MM.1S (cell line): ENCODE measurements at regions not wholly inside any gene's neighbourhood (a gene's known extent, or its start where the extent isn't known, plus 50 kb on each side); places are given as distances from the start of the nearest gene placed in this dataset.

Source experiments
- DNase-seq: peaks from one replicate; pipeline ENCODE4 v3.0.0-alpha.2; 2015
- H2AFZ ChIP-seq: fragments of 300-600 bp; sonication (generic); 2 replicates; pipeline ENCODE4 v1.6.0; 2016; ENCODE audit warnings: antibody characterized with exemption, low read length
- H3F3A ChIP-seq: fragments of 300-600 bp; sonication (generic); 2 replicates; pipeline ENCODE4 v1.6.1; 2016; ENCODE audit warnings: mild to moderate bottlenecking, antibody characterized with exemption, low read length, moderate library complexity, mixed read lengths; ENCODE audit not compliant: insufficient read depth
- H3K27ac ChIP-seq: fragments of 300-600 bp; sonication (generic); 2 replicates; pipeline ENCODE4 v1.5.1; 2016; ENCODE audit warnings: mild to moderate bottlenecking, low read length
- H3K27me3 ChIP-seq: fragments of 300-600 bp; sonication (generic); replicated peaks from 2 replicates; pipeline ENCODE4 v1.6.0; 2016; ENCODE audit warnings: low read length; ENCODE audit not compliant: insufficient read depth
- H3K36me3 ChIP-seq: fragments of 300-600 bp; sonication (generic); replicated peaks from 2 replicates; pipeline ENCODE4 v1.6.1; 2016; ENCODE audit warnings: mild to moderate bottlenecking, low read length, mixed read lengths; ENCODE audit not compliant: insufficient read depth
- H3K4me1 ChIP-seq: fragments of 300-600 bp; sonication (generic); 2 replicates; pipeline ENCODE4 v1.6.1; 2016; ENCODE audit warnings: low read length, mixed read lengths
- H3K4me2 ChIP-seq: fragments of 300-600 bp; sonication (generic); 2 replicates; pipeline ENCODE4 v1.6.0; 2016; ENCODE audit warnings: low read depth, low read length
- H3K4me3 ChIP-seq: fragments of 300-600 bp; sonication (generic); 2 replicates; pipeline ENCODE4 v1.5.1; 2016; ENCODE audit warnings: low read length, mixed read lengths
- H3K79me2 ChIP-seq: fragments of 300-600 bp; sonication (generic); 2 replicates; pipeline ENCODE4 v1.6.1; 2016; ENCODE audit warnings: mixed run types, low read length, mixed read lengths
- H3K9ac ChIP-seq: fragments of 300-600 bp; sonication (generic); 2 replicates; pipeline ENCODE4 v1.6.1; 2016; ENCODE audit warnings: low read length, mixed read lengths
- H3K9me2 ChIP-seq: fragments of 300-600 bp; sonication (generic); replicated peaks from 2 replicates; pipeline ENCODE4 v1.6.1; 2016; ENCODE audit warnings: mild to moderate bottlenecking, low read length, mixed read lengths; ENCODE audit not compliant: insufficient read depth
- H3K9me3 ChIP-seq: fragments of 300-600 bp; sonication (generic); replicated peaks from 2 replicates; pipeline ENCODE4 v1.6.1; 2016; ENCODE audit warnings: mild to moderate bottlenecking, low read length, mixed read lengths; ENCODE audit not compliant: insufficient read depth
- H4K20me1 ChIP-seq: fragments of 300-600 bp; sonication (generic); 2 replicates; pipeline ENCODE4 v1.6.1; 2016; ENCODE audit warnings: mild to moderate bottlenecking, low read length, moderate library complexity, mixed read lengths; ENCODE audit not compliant: insufficient read depth
- CTCF ChIP-seq: fragments of 300-600 bp; sonication (generic); IDR thresholded peaks from 2 replicates; pipeline ENCODE4 v1.5.1; 2016; ENCODE audit warnings: antibody characterized with exemption, low read length, mixed read lengths
- EZH2 ChIP-seq: fragments of 300-600 bp; sonication (generic); optimal IDR thresholded peaks from 2 replicates; pipeline ENCODE3; 2017; ENCODE audit warnings: low read depth, mild to moderate bottlenecking, antibody characterized with exemption, low read length, mixed read lengths
- EZH2phosphoT487 ChIP-seq: fragments of 300-600 bp; sonication (generic); IDR thresholded peaks from 2 replicates; pipeline ENCODE4 v1.6.1; 2018; ENCODE audit warnings: antibody characterized with exemption, low read length

- Histone ChIP-seq H3K4me2 (no peak overlapping the region), H3K27me3 (no peaks in the 10 kb centered on the region), H3K27ac (no peak overlapping the region), H2AFZ (no peak overlapping the region), H3K4me1 (no peaks in the 10 kb centered on the region), H3K9ac (no peak overlapping the region), H3K79me2 (no peaks in the 10 kb centered on the region), H3K9me2 (no peaks in the 10 kb centered on the region), H3K4me3 (no peak overlapping the region), H4K20me1 (no peaks in the 10 kb centered on the region), H3K9me3 (no peaks in the 10 kb centered on the region), H3F3A (no peaks in the 10 kb centered on the region), H3K36me3 (no peaks in the 10 kb centered on the region)
- no peak for DNase-seq
- no peak for TF ChIP-seq EZH2phosphoT487
- no peak for TF ChIP-seq CTCF
- TF ChIP-seq EZH2, result no peak
Measured at GRCh38 chr4:81884986-81885385, 413.3 kb upstream of the RASGEF1B start.

GRCh38 chr4:81883530-81884450 lies 412.1 kb upstream of the RASGEF1B start:
- H3K9me3 ChIP-seq, result no peaks in the 10 kb centered on the region
- no peak overlapping the region for H3K9ac ChIP-seq
- no peaks in the 10 kb centered on the region for H4K20me1 ChIP-seq
- no peak for TF ChIP-seq EZH2
- no peak for TF ChIP-seq EZH2phosphoT487
- no peak for TF ChIP-seq CTCF
- H3K27ac ChIP-seq, result no peak overlapping the region
- H3K4me3 ChIP-seq, result no peak overlapping the region
- no peak overlapping the region for H2AFZ ChIP-seq
- DNase-seq, result no peak
- H3F3A ChIP-seq, result no peaks in the 10 kb centered on the region
- no peaks in the 10 kb centered on the region for H3K27me3 ChIP-seq
- H3K9me2 ChIP-seq, result no peaks in the 10 kb centered on the region
- H3K79me2 ChIP-seq, result no peaks in the 10 kb centered on the region
- no peaks in the 10 kb centered on the region for H3K36me3 ChIP-seq
- no peaks in the 10 kb centered on the region for H3K4me1 ChIP-seq
- H3K4me2 ChIP-seq, result no peak overlapping the region

GRCh38 chr4:81883004-81883403 lies 411.3 kb upstream of the RASGEF1B start:
- Histone ChIP-seq H3K9me2 (no peaks in the 10 kb centered on the region), H3K4me2 (no peak overlapping the region)

More at GRCh38 chr4:81883004-81883403, 411.3 kb upstream of the RASGEF1B start:
- no peak overlapping the region for H3K4me3 ChIP-seq
- H3K27ac ChIP-seq, result no peak overlapping the region
- TF ChIP-seq EZH2 (no peak), CTCF (no peak), EZH2phosphoT487 (no peak)
- DNase-seq, result no peak
- no peaks in the 10 kb centered on the region for H3K9me3 ChIP-seq
- H2AFZ ChIP-seq, result no peak overlapping the region
- no peaks in the 10 kb centered on the region for H3K27me3 ChIP-seq
- H4K20me1 ChIP-seq, result no peaks in the 10 kb centered on the region
- H3K4me1 ChIP-seq, result no peaks in the 10 kb centered on the region
- no peaks in the 10 kb centered on the region for H3K79me2 ChIP-seq
- no peak overlapping the region for H3K9ac ChIP-seq
- H3K36me3 ChIP-seq, result no peaks in the 10 kb centered on the region
- H3F3A ChIP-seq, result no peaks in the 10 kb centered on the region
